Breast epithelium (tissue), 4 donors: ENCODE measurements at regions not wholly inside any gene's neighbourhood (a gene's known extent, or its start where the extent isn't known, plus 50 kb on each side); places are given as distances from the start of the nearest gene placed in this dataset.

Source experiments
- DNase-seq, 2 donors: peaks; one replicate each; pipeline ENCODE4 v3.0.0-alpha.2; 2019; ENCODE audit warnings: low spot score in 2 of 2
- H3K27ac ChIP-seq, 2 donors: fragments of 200-600 bp; sonication (generic) in 1 of 2; one replicate each; pipeline ENCODE4 v1.5.1; 2016 to 2019; ENCODE audit warnings: mild to moderate bottlenecking in 1 of 2
- H3K27me3 ChIP-seq, 2 donors: fragments of 200-600 bp; sonication (generic) in 1 of 2; one replicate each; pipeline versions ENCODE4 v1.5.1 to v1.6.0; 2017 to 2019; ENCODE audit warnings: control low read depth in 1 of 2, mild to moderate bottlenecking in 1 of 2
- H3K36me3 ChIP-seq: fragments of 200-600 bp; one replicate; pipeline ENCODE4 v1.5.1; 2019
- H3K4me1 ChIP-seq, 2 donors: fragments of 200-600 bp; sonication (generic); one replicate each; pipeline ENCODE4 v1.5.1; 2016 to 2019; ENCODE audit warnings: control low read depth in 1 of 2
- H3K4me3 ChIP-seq, 3 donors: fragments of 200-600 bp; sonication (generic); 1 replicate in 2 of 3; 2 replicates in 1 of 3; pipeline ENCODE4 v1.5.1; 2016 to 2019; ENCODE audit warnings: mild to moderate bottlenecking in 3 of 3, moderate library complexity in 2 of 3
- H3K9me3 ChIP-seq, 2 donors: fragments of 200-600 bp; sonication (generic) in 1 of 2; one replicate each; pipeline ENCODE4 v1.5.1; 2016 to 2019; ENCODE audit warnings: control low read depth in 1 of 2
- CTCF ChIP-seq, 3 donors: fragments of 450-650 bp; IDR thresholded peaks; one replicate each; pipeline ENCODE4 v1.5.1; 2016 to 2017; ENCODE audit warnings: antibody characterized with exemption in 3 of 3, mild to moderate bottlenecking in 3 of 3, moderate library complexity in 3 of 3
- POLR2A ChIP-seq: fragments of 450-650 bp; IDR thresholded peaks from one replicate; pipeline ENCODE4 v1.6.1; 2016; ENCODE audit warnings: antibody characterized with exemption, mild to moderate bottlenecking, moderate library complexity
- POLR2AphosphoS5 ChIP-seq, 3 donors: sonication (generic); formaldehyde crosslinking; IDR thresholded peaks; one replicate each; pipeline ENCODE4 v1.6.1; 2017; ENCODE audit warnings: antibody characterized with exemption in 3 of 3
- intact Hi-C: fragments of 100-400 bp; cut with DNase I; formaldehyde crosslinking; loops from one replicate; pipeline ENCODE4 v1.15.1; 2023; ENCODE audit warnings: low total_unique reads

GRCh38 chr4:22906045-22906444, 213.3 kb downstream of the GBA3 start:
- no peak for DNase-seq
- H3K36me3 ChIP-seq: no peaks in the 10 kb centered on the region
- H3K9me3 ChIP-seq: peaks cover 0 to 6% of the 10 kb centered on the region in 2 donors
- no peak for TF ChIP-seq POLR2AphosphoS5 (IDR thresholded peaks at IDR 0.05)
- TF ChIP-seq CTCF (IDR thresholded peaks at IDR 0.05): no peak
- TF ChIP-seq POLR2A: no peak
- no peak overlapping the region for H3K27ac ChIP-seq
- no peak overlapping the region for H3K4me3 ChIP-seq
- H3K4me1 ChIP-seq: no peaks in the 10 kb centered on the region
- H3K27me3 ChIP-seq: no peaks in the 10 kb centered on the region
- intact Hi-C loops: no loop called here

GRCh38 chr4:22903913-22904312, 211.2 kb downstream of the GBA3 start:
- Histone ChIP-seq H3K27ac (no peak overlapping the region), H3K9me3 (peaks cover 0 to 2% of the 10 kb centered on the region in 2 donors), H3K4me1 (no peaks in the 10 kb centered on the region), H3K4me3 (no peak overlapping the region), H3K36me3 (no peaks in the 10 kb centered on the region), H3K27me3 (no peaks in the 10 kb centered on the region)
- no peak for DNase-seq
- intact Hi-C loops: no loop called here
- no peak for TF ChIP-seq CTCF (IDR thresholded peaks at IDR 0.05)
- TF ChIP-seq POLR2AphosphoS5 (IDR thresholded peaks at IDR 0.05): no peak
- no peak for TF ChIP-seq POLR2A

GRCh38 chr4:22901631-22902030, 208.9 kb downstream of the GBA3 start:
- no peaks in the 10 kb centered on the region for H3K4me1 ChIP-seq
- H3K9me3 ChIP-seq: no peaks in the 10 kb centered on the region
- H3K27ac ChIP-seq: no peak overlapping the region
- TF ChIP-seq POLR2A (no peak), POLR2AphosphoS5 (IDR thresholded peaks at IDR 0.05) (no peak), CTCF (IDR thresholded peaks at IDR 0.05) (no peak)
- no peaks in the 10 kb centered on the region for H3K27me3 ChIP-seq
- H3K4me3 ChIP-seq: no peak overlapping the region
- intact Hi-C loops: no loop called here
- DNase-seq: no peak
- no peaks in the 10 kb centered on the region for H3K36me3 ChIP-seq

GRCh38 chr4:22900876-22901275, 208.1 kb downstream of the GBA3 start:
- Histone ChIP-seq H3K4me3 (no peak overlapping the region), H3K27ac (no peak overlapping the region), H3K9me3 (no peaks in the 10 kb centered on the region), H3K27me3 (no peaks in the 10 kb centered on the region), H3K4me1 (no peaks in the 10 kb centered on the region), H3K36me3 (no peaks in the 10 kb centered on the region)
- TF ChIP-seq POLR2AphosphoS5 (IDR thresholded peaks at IDR 0.05) (no peak), POLR2A (no peak), CTCF (IDR thresholded peaks at IDR 0.05) (no peak)
- intact Hi-C loops: no loop called here
- no peak for DNase-seq

- Histone ChIP-seq H3K4me3 (no peak overlapping the region), H3K27me3 (no peaks in the 10 kb centered on the region), H3K9me3 (no peaks in the 10 kb centered on the region), H3K4me1 (no peaks in the 10 kb centered on the region), H3K36me3 (no peaks in the 10 kb centered on the region), H3K27ac (no peak overlapping the region)
- intact Hi-C loops: no loop called here
- TF ChIP-seq CTCF (IDR thresholded peaks at IDR 0.05): peak; percentile 38 to 63 (median 54)
- TF ChIP-seq POLR2A: no peak
- no peak for TF ChIP-seq POLR2AphosphoS5 (IDR thresholded peaks at IDR 0.05)
- DNase-seq: no peak
These were observed 204.9 kb downstream of the GBA3 start for GRCh38 chr4:22897520-22898108.
